ENCODE measurements at regions not wholly inside any gene's neighbourhood (a gene's known extent, or its start where the extent isn't known, plus 50 kb on each side); places are given as distances from the start of the nearest gene placed in this dataset.

DNA sequence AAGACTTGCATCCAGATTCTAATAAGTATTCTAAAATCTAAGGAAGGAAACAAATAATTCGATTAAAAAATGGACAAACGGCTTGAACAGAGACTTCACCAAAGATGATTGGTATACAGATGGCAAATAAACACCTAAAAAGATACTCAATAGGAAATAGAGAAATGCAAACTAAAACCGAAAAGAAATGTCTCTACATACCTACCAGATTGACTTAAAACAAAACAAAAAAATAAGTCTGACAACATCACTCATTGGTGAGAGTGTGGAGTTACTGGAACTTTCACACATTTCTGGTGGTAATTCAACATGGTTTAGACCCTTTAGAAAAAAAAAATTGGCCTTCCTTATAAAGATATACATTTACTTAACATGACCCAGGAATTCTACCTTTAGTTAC is 869.8 kb downstream of the TTLL7 start:
- TF ChIP-seq CTCF (IDR thresholded peaks at IDR 0.05), result no peak
- CTCF ChIA-PET, result no interaction called here
- no peak for ATAC-seq (ENCODE audit: poor library complexity)
- Mint-ChIP-seq H3K4me1 (ENCODE audit: low read depth) (no peaks in the 10 kb centered on the region), H3K36me3 (ENCODE audit: low read depth) (no peaks in the 10 kb centered on the region), H3K27ac (no peak overlapping the region), H3K9me3 (no peaks in the 10 kb centered on the region), H3K27me3 (no peaks in the 10 kb centered on the region), H3K4me3 (no peak overlapping the region)
- Histone ChIP-seq H3K36me3 (ENCODE audit: insufficient read depth, low read length) (no peaks in the 10 kb centered on the region), H3K9me3 (ENCODE audit: control insufficient read depth in 1 of 2, insufficient read depth in 1 of 2, low read length in 2 of 2) (no peaks in the 10 kb centered on the region), H3K27me3 (ENCODE audit: control insufficient read depth in 1 of 2, insufficient read depth in 2 of 2, low read length in 2 of 2) (no peaks in the 10 kb centered on the region), H3K27ac (ENCODE audit: low read depth in 1 of 2, low read length in 2 of 2) (no peak overlapping the region), H3K4me3 (ENCODE audit: low read length) (no peak overlapping the region), H3K4me1 (ENCODE audit: insufficient read depth, low read length) (no peaks in the 10 kb centered on the region)
- no peak for DNase-seq
- intact Hi-C loops (cut with DNase I, micrococcal nuclease), result no loop called here
- POLR2A ChIA-PET, result no interaction called here

- ChIA-PET POLR2A (no interaction called here), CTCF (no interaction called here)
- intact Hi-C loops (cut with DNase I, micrococcal nuclease), result no loop called here
- no peaks in the 10 kb centered on the region for H3K4me1 ChIP-seq (ENCODE audit: insufficient read depth, low read length)
- ATAC-seq (ENCODE audit: poor library complexity) (no peak), DNase-seq (no peak)
- Mint-ChIP-seq H3K4me1 (ENCODE audit: low read depth) (no peaks in the 10 kb centered on the region), H3K36me3 (ENCODE audit: low read depth) (no peaks in the 10 kb centered on the region), H3K4me3 (no peak overlapping the region), H3K9me3 (no peaks in the 10 kb centered on the region), H3K27ac (no peak overlapping the region), H3K27me3 (no peaks in the 10 kb centered on the region)
- H3K27ac ChIP-seq (ENCODE audit: low read depth in 1 of 2, low read length in 2 of 2), result no peak overlapping the region
- TF ChIP-seq CTCF (IDR thresholded peaks at IDR 0.05), result no peak
- H3K9me3 ChIP-seq (ENCODE audit: control insufficient read depth in 1 of 2, insufficient read depth in 1 of 2, low read length in 2 of 2), result no peaks in the 10 kb centered on the region
- H3K4me3 ChIP-seq (ENCODE audit: low read length), result no peak overlapping the region
- no peaks in the 10 kb centered on the region for H3K36me3 ChIP-seq (ENCODE audit: insufficient read depth, low read length)
- no peaks in the 10 kb centered on the region for H3K27me3 ChIP-seq (ENCODE audit: control insufficient read depth in 1 of 2, insufficient read depth in 2 of 2, low read length in 2 of 2)
These were observed 873.5 kb downstream of the TTLL7 start for GRCh38 chr1:83125456-83125855.

DNA sequence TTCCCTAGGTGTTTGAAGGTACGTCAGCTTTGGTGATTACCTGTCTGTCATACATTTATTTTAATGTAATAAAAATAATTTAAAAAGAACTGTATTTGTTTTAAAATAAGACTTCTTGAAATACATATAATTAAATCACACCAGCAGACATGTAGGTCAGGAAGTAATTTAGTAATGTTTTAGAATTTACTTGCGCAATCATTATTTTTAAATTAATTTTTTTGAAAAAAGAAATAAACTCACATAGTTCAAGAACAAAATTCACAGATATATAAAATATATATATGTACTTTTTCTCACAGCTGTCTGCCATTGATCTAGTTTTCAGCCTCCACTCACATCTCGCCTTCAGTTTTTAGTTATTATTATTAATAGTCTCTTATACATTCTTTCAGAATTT is 875.9 kb downstream of the TTLL7 start:
- no peaks in the 10 kb centered on the region for H3K4me1 Mint-ChIP-seq (ENCODE audit: low read depth)
- H3K27ac ChIP-seq (ENCODE audit: low read depth in 1 of 2, low read length in 2 of 2), result no peak overlapping the region
- intact Hi-C loops (cut with DNase I, micrococcal nuclease), result no loop called here
- CTCF ChIA-PET, result no interaction called here
- no peaks in the 10 kb centered on the region for H3K27me3 ChIP-seq (ENCODE audit: control insufficient read depth in 1 of 2, insufficient read depth in 2 of 2, low read length in 2 of 2)
- POLR2A ChIA-PET, result no interaction called here
- DNase-seq (no peak), ATAC-seq (ENCODE audit: poor library complexity) (no peak)
- no peaks in the 10 kb centered on the region for H3K4me1 ChIP-seq (ENCODE audit: insufficient read depth, low read length)
- H3K9me3 Mint-ChIP-seq, result no peaks in the 10 kb centered on the region
- no peak for TF ChIP-seq CTCF (IDR thresholded peaks at IDR 0.05)
- no peaks in the 10 kb centered on the region for H3K27me3 Mint-ChIP-seq
- no peak overlapping the region for H3K4me3 Mint-ChIP-seq
- no peaks in the 10 kb centered on the region for H3K36me3 Mint-ChIP-seq (ENCODE audit: low read depth)
- H3K9me3 ChIP-seq (ENCODE audit: control insufficient read depth in 1 of 2, insufficient read depth in 1 of 2, low read length in 2 of 2), result peaks cover 0 to 4% of the 10 kb centered on the region in 2 experiments
- no peak overlapping the region for H3K4me3 ChIP-seq (ENCODE audit: low read length)
- no peaks in the 10 kb centered on the region for H3K36me3 ChIP-seq (ENCODE audit: insufficient read depth, low read length)
- H3K27ac Mint-ChIP-seq, result no peak overlapping the region
